GM19025 (cell line): ENCODE measurements at regions not wholly inside any gene's neighbourhood (a gene's known extent, or its start where the extent isn't known, plus 50 kb on each side); places are given as distances from the start of the nearest gene placed in this dataset.
A peak's percentile ranks its signal among the peaks of the same experiment; 100 is the strongest.
"Not testable (repeated sequence)": the region's sequence is repeated elsewhere in the genome, so short reads cannot be mapped to it uniquely, and the experiment has no call there.

Source experiments
- ATAC-seq: cut with Tn5 transposase; IDR thresholded peaks from one replicate; pipeline ENCODE4 v1.9.1; 2021; ENCODE audit warnings: mild to moderate bottlenecking, low read depth, moderate library complexity; ENCODE audit not compliant: unreplicated experiment

DNA sequence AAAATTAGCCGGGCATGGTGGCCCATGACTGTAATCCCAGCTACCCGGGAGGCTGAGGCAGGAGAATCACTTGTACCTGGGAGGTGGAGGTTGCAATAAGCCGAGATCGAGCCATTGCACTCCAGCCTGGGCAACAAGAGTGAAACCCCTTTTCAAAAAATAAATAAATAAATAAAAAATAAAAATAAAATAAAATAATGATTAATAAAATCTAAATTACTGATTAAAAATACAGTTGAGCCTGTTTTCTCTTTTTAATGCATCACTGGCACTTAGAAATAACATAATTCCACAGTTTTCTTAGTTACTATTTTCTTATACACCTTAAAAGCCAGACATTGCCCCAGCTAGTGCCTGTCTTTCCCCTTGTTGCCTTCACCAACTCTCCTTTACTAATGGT lies 922.8 kb upstream of the GJE1 start:
- ATAC-seq = no peak

DNA sequence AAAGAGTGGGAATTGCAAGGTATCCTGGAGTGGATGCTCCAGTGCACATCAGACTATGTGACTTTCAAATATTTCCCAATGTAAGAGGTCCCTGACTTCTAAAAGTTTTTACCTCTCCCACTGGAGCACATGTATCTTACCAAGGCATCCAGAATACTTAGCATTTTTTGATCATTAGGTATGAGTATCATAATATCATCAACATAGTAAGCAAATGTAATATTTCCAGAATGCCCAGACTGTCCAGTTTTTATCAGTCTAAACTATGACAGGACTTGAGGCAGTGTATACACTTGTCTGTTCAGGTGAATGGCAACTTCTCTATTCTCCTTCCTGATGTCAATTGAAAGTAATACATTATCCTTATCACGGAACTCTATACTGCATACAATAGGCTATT lies 924.6 kb upstream of the GJE1 start:
- ATAC-seq = no peak

DNA sequence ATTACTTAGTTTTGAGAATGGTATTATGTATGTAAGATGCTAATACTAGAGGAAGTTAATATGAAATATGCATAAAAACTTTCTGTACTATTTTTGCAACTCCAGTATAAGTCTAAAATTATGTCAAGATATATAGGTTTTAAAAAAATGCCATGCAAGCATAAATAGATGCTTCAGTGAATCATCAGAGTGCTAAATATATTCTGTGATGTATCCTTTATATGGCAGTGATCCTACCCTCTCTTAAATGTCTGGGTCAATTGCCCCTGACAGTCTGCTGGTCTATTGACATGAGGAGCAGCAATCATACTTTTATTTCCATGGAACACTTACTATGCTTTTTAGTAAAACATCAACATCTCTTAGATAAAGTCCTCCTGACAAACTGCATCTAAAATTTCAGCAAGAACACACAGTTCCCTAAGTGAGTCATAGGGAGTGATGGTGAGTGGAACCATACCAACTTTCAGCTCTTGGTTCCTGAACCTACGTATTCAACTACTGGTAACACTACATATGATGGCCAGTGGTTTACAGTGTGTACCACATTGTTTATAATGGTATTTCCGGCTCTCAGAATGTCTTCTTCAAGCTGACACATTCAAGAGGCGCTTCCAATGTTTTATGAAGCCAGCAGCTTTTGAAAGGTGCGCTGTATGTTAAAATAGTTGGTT lies 928.7 kb upstream of the GJE1 start:
- no peak for ATAC-seq

DNA sequence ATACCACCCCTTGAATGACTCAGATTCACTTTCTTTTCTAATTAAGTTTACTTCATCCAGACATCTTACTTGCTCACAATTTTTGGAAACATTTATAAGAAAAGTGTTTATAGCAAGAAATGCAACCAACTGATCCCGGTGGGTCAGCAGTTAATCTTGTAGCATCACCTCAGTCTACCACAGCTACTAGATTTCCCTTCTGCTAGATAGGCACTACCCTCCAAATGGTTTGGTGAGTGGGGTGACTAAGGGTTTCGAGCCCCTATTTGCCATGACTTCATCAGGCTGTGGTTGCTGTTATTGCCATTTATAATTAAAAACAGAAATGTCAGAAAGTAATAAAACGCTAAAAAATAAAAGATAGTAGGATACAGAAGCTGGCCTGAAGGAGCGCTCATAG lies 930.1 kb upstream of the GJE1 start:
- ATAC-seq = no peak

DNA sequence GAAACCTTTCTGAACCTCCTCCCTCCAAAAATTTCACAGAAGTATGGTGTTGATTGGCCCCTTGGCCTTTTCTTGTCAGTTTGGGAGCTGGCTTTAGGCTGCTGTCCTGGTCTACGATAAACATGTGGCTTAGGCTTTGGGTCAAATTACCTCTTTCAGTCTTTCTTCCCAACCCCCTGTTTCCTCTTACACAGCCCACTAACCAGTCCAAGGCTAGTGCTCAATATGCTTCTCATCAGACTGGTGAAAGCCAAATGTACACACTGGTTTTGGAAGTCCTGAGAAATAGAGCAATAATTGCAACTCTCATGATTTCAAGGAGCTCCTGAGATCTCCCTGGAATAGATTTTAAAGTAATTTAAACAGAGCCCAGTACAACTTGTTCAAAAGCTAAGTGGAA lies 933.7 kb upstream of the GJE1 start:
- ATAC-seq = no peak

DNA sequence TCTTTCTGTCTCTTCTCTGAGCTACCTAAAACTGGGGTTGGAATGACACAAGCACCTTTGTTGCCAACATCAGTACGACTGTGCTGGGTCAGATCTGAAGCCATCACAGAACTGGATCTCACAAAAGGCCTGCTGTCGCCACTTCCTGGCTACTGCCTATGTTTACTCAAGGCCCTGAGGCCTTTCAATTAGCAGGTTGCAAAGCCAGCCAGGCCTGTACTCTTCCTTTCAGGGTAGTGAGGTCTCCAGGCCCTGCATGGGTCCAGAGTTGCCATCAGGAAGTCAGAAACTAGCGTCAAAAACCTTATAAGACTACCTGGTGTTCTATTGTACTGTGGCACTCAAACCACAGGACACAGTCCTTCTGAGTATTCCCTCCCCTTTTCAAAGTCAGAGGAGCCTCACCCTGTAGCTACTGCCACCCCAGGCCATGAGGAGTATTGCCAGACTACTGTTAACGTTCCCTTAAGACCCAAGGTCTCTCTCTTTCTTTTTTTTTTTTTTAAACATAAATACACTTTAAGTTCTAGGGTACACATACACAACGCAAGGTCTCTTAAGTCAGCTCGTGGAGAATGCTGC lies 937.4 kb upstream of the GJE1 start:
- ATAC-seq = no peak

DNA sequence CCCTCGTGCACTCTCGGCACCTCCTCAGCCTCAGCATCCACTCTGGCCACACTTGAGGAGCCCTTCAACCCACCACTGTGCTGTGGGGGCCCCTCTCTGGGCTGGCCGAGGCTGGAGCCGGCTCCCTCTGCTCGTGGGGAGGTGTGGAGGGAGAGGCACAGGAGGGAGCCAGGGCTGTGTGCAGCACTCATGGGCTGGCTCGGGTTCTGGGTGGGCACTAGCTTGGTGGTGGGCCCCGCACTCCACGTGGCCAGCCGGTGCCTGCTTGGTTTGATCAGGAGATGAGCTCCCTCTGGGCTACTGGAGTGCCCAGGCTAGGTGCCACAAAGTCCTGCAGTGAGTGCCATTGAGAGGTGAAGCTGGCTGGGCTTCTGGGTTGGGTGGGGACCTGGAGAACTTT lies 949.4 kb upstream of the GJE1 start:
- ATAC-seq = no peak

DNA sequence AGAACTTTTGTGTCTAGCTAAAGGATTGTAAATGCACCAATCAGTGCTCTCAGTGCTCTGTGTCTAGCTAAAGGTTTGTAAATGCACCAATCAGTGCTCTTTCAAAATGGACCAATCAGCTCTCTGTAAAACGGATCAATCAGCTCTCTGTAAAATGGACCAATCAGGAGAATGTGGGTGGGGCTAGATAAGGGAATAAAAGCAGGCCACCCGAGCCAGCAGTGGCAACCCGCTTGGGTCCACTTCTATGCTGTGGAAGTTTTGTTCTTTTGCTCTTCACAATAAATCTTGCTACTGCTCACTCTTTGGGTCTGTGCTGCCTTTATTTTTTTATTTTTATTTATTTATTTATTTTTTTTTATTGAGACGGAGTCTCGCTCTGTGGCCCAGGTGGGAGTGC lies 957.3 kb upstream of the GJE1 start:
- not testable (repeated sequence) for ATAC-seq

DNA sequence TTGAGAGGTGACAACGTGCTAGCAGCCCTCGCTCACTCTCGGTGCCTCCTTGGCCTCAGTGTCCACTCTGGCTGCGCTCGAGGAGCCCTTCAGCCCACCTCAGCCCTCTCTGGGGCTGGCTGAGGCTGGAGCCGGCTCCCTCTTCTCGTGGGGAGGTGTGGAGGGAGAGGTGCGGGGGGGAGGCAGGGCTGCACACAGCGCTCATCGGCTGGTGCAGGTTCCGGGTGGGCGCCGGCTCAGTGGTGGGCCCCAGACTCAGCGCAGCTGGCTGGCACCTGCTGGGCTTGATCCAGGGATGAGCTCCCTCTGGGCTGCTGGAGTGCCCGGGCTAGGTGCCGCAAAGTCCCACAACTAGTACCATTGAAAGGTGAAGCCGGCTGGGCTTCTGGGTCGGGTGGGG lies 957.8 kb upstream of the GJE1 start:
- ATAC-seq = no peak

DNA sequence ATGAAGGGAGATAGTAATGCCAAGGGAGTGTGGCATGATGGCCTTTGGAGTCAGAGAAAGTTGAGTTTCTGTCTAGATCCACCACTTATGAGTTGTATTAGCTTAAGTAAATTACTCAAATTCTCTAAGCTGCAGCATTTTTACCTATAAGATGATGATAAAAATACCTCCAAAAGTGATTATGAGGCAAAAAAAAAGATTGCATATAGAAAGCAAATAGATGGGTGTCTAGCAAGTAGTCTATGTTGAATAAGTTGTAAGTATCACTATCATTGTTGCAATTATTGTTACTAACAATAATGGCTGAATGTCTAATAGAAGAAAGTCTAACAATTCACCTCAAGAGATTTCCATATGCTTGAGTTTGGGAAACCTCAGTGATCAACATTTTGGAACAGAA lies 959.2 kb upstream of the GJE1 start:
- no peak for ATAC-seq

DNA sequence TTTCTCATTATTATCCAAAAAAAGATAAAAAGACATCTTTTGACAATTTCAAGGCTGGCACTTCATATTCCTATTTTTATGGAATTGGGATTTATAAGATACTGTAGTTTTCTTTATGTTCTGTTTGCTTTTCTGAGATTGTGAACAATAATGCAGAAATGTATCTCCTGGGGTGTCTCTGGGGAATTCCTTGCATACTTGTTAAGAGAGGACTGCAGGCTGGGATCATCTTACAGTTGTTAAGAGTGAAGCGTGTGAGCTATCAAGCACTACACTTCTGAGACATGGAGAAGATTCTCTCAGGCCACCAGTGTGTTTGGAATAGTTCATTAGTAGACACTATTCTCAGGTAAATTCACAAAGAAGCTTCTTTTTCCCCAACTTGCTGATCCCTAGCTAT lies 963.3 kb upstream of the GJE1 start:
- ATAC-seq = no peak

DNA sequence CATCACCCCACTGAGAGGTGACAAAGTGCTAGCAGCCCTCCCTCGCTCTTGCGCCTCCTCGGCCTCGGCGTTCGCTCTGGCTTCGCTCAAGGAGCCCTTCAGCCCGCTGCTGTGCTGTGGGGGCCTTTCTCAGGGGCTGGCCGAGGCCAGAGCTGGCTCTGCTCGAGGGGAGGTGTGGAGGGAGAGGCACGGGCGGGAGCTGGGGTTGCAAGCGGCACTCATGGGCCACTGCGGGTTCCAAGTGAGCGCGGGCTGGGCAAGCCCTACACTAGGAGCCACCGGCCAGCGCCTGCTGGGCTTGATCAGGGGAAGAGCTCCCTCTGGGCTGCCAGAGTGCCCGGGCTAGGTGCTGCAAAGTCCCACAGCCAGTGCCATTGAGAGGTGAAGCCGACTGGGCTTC lies 964.8 kb upstream of the GJE1 start:
- ATAC-seq = no peak

DNA sequence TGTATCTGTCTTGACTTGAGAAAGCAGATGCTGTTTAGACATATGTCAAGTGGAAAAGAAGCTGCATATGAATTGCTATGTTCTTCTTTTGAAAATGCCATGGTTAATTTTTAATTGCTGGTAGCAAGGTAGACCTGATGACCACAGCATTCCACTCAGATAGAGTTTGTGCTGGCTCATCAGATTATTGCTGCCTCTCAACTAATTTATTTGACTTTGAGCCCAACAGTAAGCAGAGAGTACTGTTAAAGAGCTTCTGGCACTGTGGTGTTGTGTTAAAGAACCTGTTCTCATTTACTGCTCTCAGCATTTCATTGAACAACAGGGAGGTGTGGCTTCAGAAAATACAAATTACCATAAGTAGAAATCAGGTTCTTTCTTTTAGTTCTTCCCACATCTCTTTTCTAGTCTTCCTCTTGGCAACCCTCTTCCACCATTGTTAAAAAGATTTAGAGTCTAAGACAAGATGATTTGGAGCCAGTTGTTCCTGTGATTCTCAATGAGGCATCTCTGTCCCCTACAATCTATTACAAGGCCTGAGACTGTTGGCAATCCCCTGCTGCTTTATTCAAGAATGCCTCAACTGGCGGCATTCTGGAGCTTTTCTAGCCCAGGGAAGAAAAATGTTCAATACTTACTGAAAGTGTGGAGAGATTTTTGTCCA lies 967.6 kb upstream of the GJE1 start:
- ATAC-seq = no peak

DNA sequence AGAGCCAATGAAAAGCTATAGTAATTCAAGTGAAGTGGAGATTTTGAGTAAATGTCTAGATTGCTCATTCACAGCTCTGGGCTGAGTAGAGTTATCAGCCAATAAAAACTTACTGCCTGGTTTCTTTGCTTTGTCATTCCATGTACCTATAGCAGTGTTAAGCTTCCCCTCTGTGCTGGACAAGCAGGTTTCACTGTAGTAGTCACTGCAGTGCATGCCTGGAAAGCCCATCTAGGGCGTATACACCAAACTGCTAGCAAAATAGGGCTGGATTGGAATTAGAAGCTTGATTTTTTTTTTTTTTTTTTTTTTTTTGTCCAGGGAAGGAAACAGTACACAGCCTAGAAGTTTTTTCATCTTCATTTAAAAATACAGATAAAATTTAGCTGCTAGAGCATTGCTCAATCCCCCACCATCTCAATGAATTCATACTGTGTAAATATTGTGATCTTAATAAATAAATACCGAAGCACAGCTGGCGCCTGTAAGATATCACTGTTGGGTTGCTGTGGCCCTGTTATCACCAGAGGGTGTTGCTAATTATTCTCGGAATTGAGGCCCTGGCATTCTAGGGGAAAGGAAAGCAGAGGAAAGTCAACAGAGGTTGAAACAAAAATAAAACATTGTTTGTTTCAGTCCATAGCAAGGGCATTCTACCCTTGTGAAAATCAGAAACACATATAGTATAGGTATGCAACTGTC lies 968.5 kb upstream of the GJE1 start:
- ATAC-seq = no peak

DNA sequence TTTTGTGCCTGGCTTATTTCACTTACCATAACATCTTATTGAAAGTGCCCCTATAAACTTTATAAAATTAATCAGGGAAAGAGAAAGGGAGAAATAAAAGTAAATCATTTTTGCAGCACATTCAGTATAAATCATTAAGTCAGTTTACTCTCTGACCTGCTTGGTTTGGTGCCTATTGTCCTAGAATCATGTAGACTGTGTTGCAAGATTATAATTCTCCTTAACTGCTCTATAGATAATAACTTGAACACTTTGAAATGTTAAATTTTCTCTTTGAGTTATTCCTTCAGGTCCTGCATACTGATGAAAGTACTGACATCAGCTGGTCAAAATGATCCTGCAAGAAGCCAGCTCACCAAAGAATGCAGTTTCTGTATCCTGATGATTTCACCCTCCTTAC lies 969.6 kb upstream of the GJE1 start:
- ATAC-seq = no peak

DNA sequence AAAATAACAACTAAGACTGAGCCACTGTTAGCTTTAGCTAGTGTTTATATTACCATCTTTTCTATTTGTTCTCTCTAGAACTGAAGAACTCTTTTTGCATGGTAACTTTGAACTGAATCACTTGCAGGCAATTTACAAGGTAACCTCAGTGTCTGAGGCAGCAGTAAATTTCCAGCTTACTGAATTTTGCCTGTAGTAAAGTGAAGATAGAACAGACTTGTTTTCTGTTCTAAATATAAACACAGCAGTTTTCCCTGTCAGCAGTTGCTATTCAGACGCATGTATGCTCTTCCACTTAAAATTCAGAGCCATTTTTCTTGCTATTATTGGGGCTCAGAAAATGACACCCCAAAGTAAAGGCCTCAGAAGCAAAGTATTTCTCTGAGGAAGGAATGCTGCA lies 974.0 kb upstream of the GJE1 start:
- no peak for ATAC-seq

DNA sequence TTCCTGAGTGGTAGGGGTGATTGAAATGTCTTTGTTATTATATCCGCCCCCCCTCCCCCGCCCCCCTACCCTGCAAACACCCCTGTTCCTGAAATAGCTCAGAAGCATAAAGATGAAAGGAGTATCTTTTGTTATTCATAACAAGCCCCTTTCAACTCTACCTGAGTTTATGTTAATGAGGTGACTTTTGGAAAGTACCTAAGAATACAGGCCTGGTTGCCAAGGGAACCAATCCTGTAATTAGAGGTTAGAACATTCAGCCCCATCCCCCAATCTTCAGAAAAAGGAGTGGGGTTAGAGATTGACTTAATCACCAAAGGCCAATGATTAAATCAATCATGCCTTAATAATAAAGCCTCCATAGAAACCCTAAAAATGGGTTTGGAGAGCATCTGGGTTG lies 979.2 kb upstream of the GJE1 start:
- ATAC-seq = peak; percentile 72

DNA sequence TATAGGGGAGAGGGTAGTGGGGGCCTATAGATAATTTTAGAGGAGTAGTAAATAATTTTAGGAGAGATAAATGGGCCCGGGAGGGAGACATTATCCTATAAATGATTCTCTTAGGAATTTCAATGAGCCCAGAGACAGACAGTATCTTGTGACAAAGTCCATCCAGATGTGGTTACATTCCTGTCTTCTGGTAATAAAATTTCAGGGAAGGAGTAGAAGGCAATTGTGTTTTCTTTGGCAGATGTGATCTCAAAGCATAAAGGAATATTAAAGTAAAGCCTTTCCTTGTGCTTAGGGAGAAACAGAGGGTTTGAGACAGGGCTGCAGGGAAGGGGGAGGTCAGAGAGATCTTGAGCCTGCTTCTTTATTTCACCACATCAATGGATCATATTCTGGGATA lies 979.8 kb upstream of the GJE1 start:
- ATAC-seq = no peak

DNA sequence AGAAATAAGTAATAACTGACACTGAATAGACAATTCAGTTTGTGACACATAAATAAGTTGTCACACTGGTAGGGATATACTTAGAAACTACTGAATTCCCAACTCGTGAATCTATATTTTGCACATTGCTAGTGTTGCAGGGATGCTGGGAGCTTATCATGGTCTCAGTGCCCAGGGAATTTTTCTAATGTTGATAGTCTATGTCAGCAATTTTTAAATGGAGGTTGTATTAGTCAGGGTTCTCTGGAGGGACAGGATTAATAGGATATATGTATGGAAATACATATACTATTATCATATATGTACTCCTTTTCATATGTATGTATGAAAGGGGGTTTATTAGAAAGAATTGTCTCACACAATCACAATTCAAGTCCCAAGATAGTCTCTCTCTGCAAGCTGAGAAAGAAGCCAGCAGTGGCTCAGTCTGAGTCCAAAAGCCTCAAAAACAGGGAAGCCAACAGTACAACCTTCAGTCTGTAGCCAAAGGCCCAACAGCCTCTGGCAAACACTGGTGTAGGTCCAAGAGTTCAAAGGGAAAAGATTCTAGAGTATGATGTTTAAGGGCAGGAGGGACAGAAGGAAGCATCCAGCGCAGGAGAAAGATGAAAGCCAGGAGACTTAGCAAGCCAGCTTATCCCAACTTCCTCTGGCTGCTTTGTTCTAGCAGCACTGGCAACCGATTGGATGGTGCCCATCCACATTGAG lies 980.9 kb upstream of the GJE1 start:
- ATAC-seq = no peak

DNA sequence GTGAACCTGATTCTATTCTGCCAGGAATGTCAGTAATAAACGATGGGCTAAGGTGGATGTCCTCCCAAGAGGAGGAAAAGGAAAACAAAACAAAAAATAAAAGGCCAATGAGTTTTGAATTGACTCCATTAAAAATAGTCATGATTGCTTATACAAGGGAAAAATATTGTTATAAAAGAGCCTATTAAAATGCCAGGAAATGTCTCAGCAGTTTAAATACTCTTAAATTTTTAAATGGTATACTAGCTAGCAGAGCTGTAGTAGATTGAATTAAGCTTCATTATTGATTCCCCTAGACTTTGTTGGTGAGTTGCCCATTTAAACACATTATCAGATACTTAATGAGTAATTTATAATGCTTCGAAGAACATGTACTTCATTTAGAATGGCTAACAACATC lies 990.9 kb upstream of the GJE1 start:
- no peak for ATAC-seq

DNA sequence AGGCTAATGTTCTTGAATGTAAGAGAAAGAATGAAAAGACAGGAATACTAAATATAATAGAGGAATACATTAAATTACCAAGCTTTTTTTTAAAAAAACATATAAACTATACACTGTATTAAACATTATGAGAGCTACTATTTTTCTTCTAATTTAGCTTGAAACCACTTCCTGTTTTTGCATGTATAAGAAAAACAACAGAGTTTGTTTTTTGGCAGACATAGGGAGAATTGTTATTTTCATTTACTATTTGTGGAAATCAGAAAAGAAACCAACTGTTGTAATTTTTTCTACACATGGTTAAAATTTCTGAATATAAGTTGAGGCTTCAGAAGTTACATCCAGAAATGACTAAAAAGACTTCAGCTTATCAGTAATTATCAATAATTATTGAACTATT lies 991.8 kb upstream of the GJE1 start:
- ATAC-seq = no peak
